Mesenchymal stem cell (in vitro differentiated cells and primary cell): ENCODE measurements at regions not wholly inside any gene's neighbourhood (a gene's known extent, or its start where the extent isn't known, plus 50 kb on each side); places are given as distances from the start of the nearest gene placed in this dataset.

Experiments used
- DNase-seq: peaks from one replicate; pipeline ENCODE4 v3.0.0-alpha.2; 2013
- H2AFZ ChIP-seq: one replicate; pipeline ENCODE4 v1.6.1; 2013; ENCODE audit warnings: low read depth, mild to moderate bottlenecking, control low read depth, inconsistent platforms, low read length, moderate library complexity
- H2AK5ac ChIP-seq: 2 replicates; pipeline ENCODE4 v1.6.1; 2013; ENCODE audit warnings: low read length, moderate library complexity, mild to moderate bottlenecking, inconsistent platforms; ENCODE audit not compliant: severe bottlenecking
- H2BK120ac ChIP-seq: one replicate; pipeline ENCODE4 v1.6.1; 2013; ENCODE audit warnings: low read depth, mild to moderate bottlenecking, inconsistent platforms, low read length, moderate library complexity
- H2BK12ac ChIP-seq, 2 experiments: one replicate each; pipeline ENCODE4 v1.6.1; 2013; ENCODE audit warnings: inconsistent platforms in 2 of 2, low read length in 2 of 2, mild to moderate bottlenecking in 2 of 2, moderate library complexity in 2 of 2, control low read depth in 1 of 2
- H2BK15ac ChIP-seq: one replicate; pipeline ENCODE4 v1.6.1; 2013; ENCODE audit warnings: mild to moderate bottlenecking, low read depth, inconsistent platforms; ENCODE audit not compliant: poor library complexity, severe bottlenecking
- H2BK5ac ChIP-seq: 2 replicates; pipeline ENCODE4 v1.6.1; 2013; ENCODE audit warnings: low read depth, mild to moderate bottlenecking, low read length, control low read depth, inconsistent platforms; ENCODE audit not compliant: poor library complexity, severe bottlenecking
- H3K14ac ChIP-seq, 2 experiments: one replicate each; pipeline ENCODE4 v1.6.1; 2013; ENCODE audit warnings: inconsistent platforms in 2 of 2, low read length in 2 of 2, control low read depth in 1 of 2, mild to moderate bottlenecking in 1 of 2, moderate library complexity in 1 of 2
- H3K18ac ChIP-seq, 2 experiments: one replicate each; pipeline ENCODE4 v1.6.1; 2013; ENCODE audit warnings: inconsistent platforms in 2 of 2, low read length in 2 of 2, control low read depth in 1 of 2, low read depth in 1 of 2, mild to moderate bottlenecking in 1 of 2
- H3K23ac ChIP-seq, 2 experiments: one replicate each; pipeline ENCODE4 v1.6.1; 2013; ENCODE audit warnings: inconsistent platforms in 2 of 2, low read length in 2 of 2, mild to moderate bottlenecking in 2 of 2, moderate library complexity in 2 of 2, control low read depth in 1 of 2
- H3K27ac ChIP-seq: 2 replicates; pipeline ENCODE4 v1.5.1; 2013; ENCODE audit warnings: mild to moderate bottlenecking, moderate library complexity, low read length, control low read depth, inconsistent platforms; ENCODE audit not compliant: poor library complexity, severe bottlenecking
- H3K27me3 ChIP-seq, 2 experiments: 2 replicates each; pipeline versions ENCODE4 v1.6.1 to v1.7.0; 2013; ENCODE audit warnings: low read length in 2 of 2, mild to moderate bottlenecking in 2 of 2, moderate library complexity in 2 of 2, control low read depth in 1 of 2, inconsistent platforms in 1 of 2; ENCODE audit not compliant: control insufficient read depth in 1 of 2, insufficient read depth in 1 of 2
- H3K36me3 ChIP-seq, 2 experiments: 2 replicates each; pipeline versions ENCODE4 v1.6.1 to v1.7.0; 2013; ENCODE audit warnings: low read length in 2 of 2, control low read depth in 1 of 2, inconsistent platforms in 1 of 2, low read depth in 1 of 2, mild to moderate bottlenecking in 1 of 2; ENCODE audit not compliant: insufficient read depth in 2 of 2, control insufficient read depth in 1 of 2
- H3K4ac ChIP-seq, 2 experiments: one replicate each; pipeline ENCODE4 v1.6.1; 2013; ENCODE audit warnings: inconsistent platforms in 2 of 2, low read length in 2 of 2, mild to moderate bottlenecking in 2 of 2, moderate library complexity in 2 of 2, control low read depth in 1 of 2, low read depth in 1 of 2
- H3K4me1 ChIP-seq: 2 replicates; pipeline ENCODE4 v1.6.1; 2013; ENCODE audit warnings: low read depth, low read length, control low read depth; ENCODE audit not compliant: control insufficient read depth, insufficient read depth
- H3K4me2 ChIP-seq: 2 replicates; pipeline ENCODE4 v1.6.1; 2013; ENCODE audit warnings: low read length, mild to moderate bottlenecking, inconsistent platforms; ENCODE audit not compliant: poor library complexity, severe bottlenecking
- H3K4me3 ChIP-seq, 2 experiments: 2 replicates each; pipeline versions ENCODE4 v1.5.1 to v1.7.0; 2013; ENCODE audit warnings: low read length in 2 of 2, mild to moderate bottlenecking in 2 of 2, control low read depth in 1 of 2, low read depth in 1 of 2; ENCODE audit not compliant: insufficient read depth in 1 of 2
- H3K79me1 ChIP-seq: replicated peaks from 2 replicates; pipeline ENCODE4 v1.6.1; 2013; ENCODE audit warnings: mild to moderate bottlenecking, control low read depth, low read length, inconsistent platforms; ENCODE audit not compliant: poor library complexity, severe bottlenecking
- H3K9ac ChIP-seq: 2 replicates; pipeline ENCODE4 v1.7.0; 2013; ENCODE audit warnings: mild to moderate bottlenecking, low read length, moderate library complexity
- H3K9me3 ChIP-seq: 2 replicates; pipeline ENCODE4 v1.7.0; 2013; ENCODE audit warnings: mild to moderate bottlenecking, low read length; ENCODE audit not compliant: control insufficient read depth
- H4K8ac ChIP-seq: one replicate; pipeline ENCODE4 v1.6.1; 2013; ENCODE audit warnings: inconsistent platforms, mild to moderate bottlenecking, low read length, moderate library complexity
- H4K91ac ChIP-seq: one replicate; pipeline ENCODE4 v1.6.1; 2013; ENCODE audit warnings: mild to moderate bottlenecking, low read length, inconsistent platforms
- WGBS: methylation state at CpG from one replicate; pipeline ENCODE4 v1.1.7; 2013; ENCODE audit warnings: mixed read lengths; 5-methylcytosine and 5-hydroxymethylcytosine counted together

DNA sequence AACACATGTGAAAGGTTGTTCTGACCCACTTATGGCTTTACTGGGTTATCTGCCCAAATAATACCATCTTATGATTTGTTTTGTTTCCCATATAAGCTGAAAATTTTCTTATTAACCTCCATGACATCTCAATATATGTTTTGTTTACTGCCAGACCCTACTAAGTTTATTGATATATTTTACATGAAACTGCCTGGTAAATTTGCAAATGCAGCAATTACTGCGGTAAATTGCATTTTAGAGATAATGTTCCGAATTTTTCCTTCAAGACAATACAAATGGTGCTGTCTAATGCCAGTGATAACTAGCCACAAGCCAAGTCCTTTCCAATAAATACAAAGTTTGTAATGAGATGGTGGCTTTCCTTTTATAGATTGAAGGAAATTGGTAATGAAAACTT is 275.9 kb downstream of the SAMD5 start:
- no peak overlapping the region for H4K8ac ChIP-seq
- 100% methylated on average over 1 of the region's 2 CpGs for WGBS
- no peak overlapping the region for H3K9ac ChIP-seq
- no peak overlapping the region for H3K23ac ChIP-seq
- H2AK5ac ChIP-seq, result no peak overlapping the region
- H4K91ac ChIP-seq, result no peak overlapping the region
- DNase-seq, result no peak
- H3K36me3 ChIP-seq, result no peaks in the 10 kb centered on the region
- H3K27me3 ChIP-seq, result no peaks in the 10 kb centered on the region
- no peak overlapping the region for H3K4me2 ChIP-seq
- H3K79me1 ChIP-seq, result no peaks in the 10 kb centered on the region
- no peak overlapping the region for H3K4me3 ChIP-seq
- H3K14ac ChIP-seq, result no peak overlapping the region
- no peak overlapping the region for H2BK12ac ChIP-seq
- no peak overlapping the region for H2BK15ac ChIP-seq
- no peak overlapping the region for H2BK120ac ChIP-seq
- no peaks in the 10 kb centered on the region for H3K4me1 ChIP-seq
- no peak overlapping the region for H3K27ac ChIP-seq
- H2BK5ac ChIP-seq, result no peak overlapping the region
- H2AFZ ChIP-seq, result no peak overlapping the region
- H3K18ac ChIP-seq, result no peak overlapping the region
- no peaks in the 10 kb centered on the region for H3K9me3 ChIP-seq
- H3K4ac ChIP-seq, result no peak overlapping the region

GRCh38 chr6:147787417-147787816 is 278.9 kb downstream of the SAMD5 start:
- no peak overlapping the region for H2AK5ac ChIP-seq
- 100% methylated on average over 2 of the region's 2 CpGs for WGBS
- H3K27ac ChIP-seq, result no peak overlapping the region
- no peak overlapping the region for H3K4me3 ChIP-seq
- H2BK15ac ChIP-seq, result no peak overlapping the region
- H3K9ac ChIP-seq, result no peak overlapping the region
- no peaks in the 10 kb centered on the region for H3K27me3 ChIP-seq
- no peaks in the 10 kb centered on the region for H3K79me1 ChIP-seq
- H3K36me3 ChIP-seq, result no peaks in the 10 kb centered on the region
- no peak overlapping the region for H4K8ac ChIP-seq
- peaks cover 6% of the 10 kb centered on the region for H3K9me3 ChIP-seq
- no peak overlapping the region for H2BK120ac ChIP-seq
- no peak overlapping the region for H4K91ac ChIP-seq
- H2BK12ac ChIP-seq, result no peak overlapping the region
- DNase-seq, result no peak
- no peak overlapping the region for H3K14ac ChIP-seq
- H3K4me2 ChIP-seq, result no peak overlapping the region
- H3K18ac ChIP-seq, result no peak overlapping the region
- no peak overlapping the region for H2AFZ ChIP-seq
- H3K23ac ChIP-seq, result no peak overlapping the region
- H2BK5ac ChIP-seq, result no peak overlapping the region
- no peaks in the 10 kb centered on the region for H3K4me1 ChIP-seq
- no peak overlapping the region for H3K4ac ChIP-seq

- no peak overlapping the region for H3K9ac ChIP-seq
- H3K4ac ChIP-seq, result no peak overlapping the region
- H3K9me3 ChIP-seq, result peaks cover 6% of the 10 kb centered on the region
- H3K23ac ChIP-seq, result no peak overlapping the region
- H3K27me3 ChIP-seq, result no peaks in the 10 kb centered on the region
- no peak overlapping the region for H2AFZ ChIP-seq
- H4K8ac ChIP-seq, result no peak overlapping the region
- no peak overlapping the region for H4K91ac ChIP-seq
- H3K14ac ChIP-seq, result no peak overlapping the region
- H3K4me2 ChIP-seq, result no peak overlapping the region
- H3K79me1 ChIP-seq, result no peaks in the 10 kb centered on the region
- no peak overlapping the region for H2BK120ac ChIP-seq
- no peak overlapping the region for H3K4me3 ChIP-seq
- no peak for DNase-seq
- no peak overlapping the region for H2BK15ac ChIP-seq
- no peaks in the 10 kb centered on the region for H3K36me3 ChIP-seq
- H3K27ac ChIP-seq, result no peak overlapping the region
- no peak overlapping the region for H2BK12ac ChIP-seq
- no peaks in the 10 kb centered on the region for H3K4me1 ChIP-seq
- no peak overlapping the region for H2AK5ac ChIP-seq
- H3K18ac ChIP-seq, result no peak overlapping the region
- no peak overlapping the region for H2BK5ac ChIP-seq
- 92% methylated on average over 4 of the region's 4 CpGs for WGBS
Observed at GRCh38 chr6:147789430-147789947, 281.0 kb downstream of the SAMD5 start.

GRCh38 chr6:147793871-147794643 is 285.6 kb downstream of the SAMD5 start:
- H2BK12ac ChIP-seq, result no peak overlapping the region
- no peak overlapping the region for H4K8ac ChIP-seq
- H3K9ac ChIP-seq, result no peak overlapping the region
- H3K27me3 ChIP-seq, result no peaks in the 10 kb centered on the region
- H2AK5ac ChIP-seq, result no peak overlapping the region
- H3K18ac ChIP-seq, result no peak overlapping the region
- no peaks in the 10 kb centered on the region for H3K4me1 ChIP-seq
- 100% methylated on average over 1 of the region's 2 CpGs for WGBS
- H3K9me3 ChIP-seq, result peaks cover 6% of the 10 kb centered on the region
- no peak overlapping the region for H2AFZ ChIP-seq
- H3K27ac ChIP-seq, result no peak overlapping the region
- DNase-seq, result no peak
- no peak overlapping the region for H3K4ac ChIP-seq
- H2BK5ac ChIP-seq, result no peak overlapping the region
- H3K14ac ChIP-seq, result no peak overlapping the region
- no peak overlapping the region for H3K23ac ChIP-seq
- no peak overlapping the region for H3K4me2 ChIP-seq
- H3K4me3 ChIP-seq, result no peak overlapping the region
- H2BK120ac ChIP-seq, result no peak overlapping the region
- H4K91ac ChIP-seq, result no peak overlapping the region
- no peaks in the 10 kb centered on the region for H3K36me3 ChIP-seq
- H3K79me1 ChIP-seq, result no peaks in the 10 kb centered on the region
- no peak overlapping the region for H2BK15ac ChIP-seq
